ENCODE measurements at regions not wholly inside any gene's neighbourhood (a gene's known extent, or its start where the extent isn't known, plus 50 kb on each side); places are given as distances from the start of the nearest gene placed in this dataset.

GRCh38 chr1:195790514-195791168 is 817.6 kb downstream of the KCNT2 start:
- no peaks in the 10 kb centered on the region for H3K36me3 ChIP-seq (ENCODE audit: control insufficient read depth, low read length)
- TF ChIP-seq CTCF (IDR thresholded peaks at IDR 0.05; ENCODE audit: low read depth, low read length, poor library complexity, severe bottlenecking) (no peak), EZH2phosphoT487 (IDR thresholded peaks at IDR 0.05; ENCODE audit: borderline replicate concordance, low read length) (no peak)
- H3F3A ChIP-seq (ENCODE audit: control insufficient read depth, insufficient read depth): no peaks in the 10 kb centered on the region
- no peaks in the 10 kb centered on the region for H3K9me2 ChIP-seq (replicated peaks; ENCODE audit: control insufficient read depth, low read length)
- no peaks in the 10 kb centered on the region for H3K4me1 ChIP-seq (ENCODE audit: control insufficient read depth, low read length)
- H3K79me2 ChIP-seq (ENCODE audit: control insufficient read depth, low read length): no peaks in the 10 kb centered on the region
- H3K4me2 ChIP-seq (ENCODE audit: low read length): no peak overlapping the region
- no peak overlapping the region for H3K4me3 ChIP-seq (ENCODE audit: low read length)
- no peak overlapping the region for H3K27ac ChIP-seq (ENCODE audit: low read depth, low read length)
- no peaks in the 10 kb centered on the region for H4K20me1 ChIP-seq (ENCODE audit: control insufficient read depth, insufficient read depth, low read depth, low read length)
- peaks cover 10% of the 10 kb centered on the region; the same call in 1 of the 2 replicates for H3K9me3 ChIP-seq (ENCODE audit: control insufficient read depth, insufficient read depth, low read length)
- H3K27me3 ChIP-seq (ENCODE audit: control insufficient read depth, low read length): no peaks in the 10 kb centered on the region

DNA sequence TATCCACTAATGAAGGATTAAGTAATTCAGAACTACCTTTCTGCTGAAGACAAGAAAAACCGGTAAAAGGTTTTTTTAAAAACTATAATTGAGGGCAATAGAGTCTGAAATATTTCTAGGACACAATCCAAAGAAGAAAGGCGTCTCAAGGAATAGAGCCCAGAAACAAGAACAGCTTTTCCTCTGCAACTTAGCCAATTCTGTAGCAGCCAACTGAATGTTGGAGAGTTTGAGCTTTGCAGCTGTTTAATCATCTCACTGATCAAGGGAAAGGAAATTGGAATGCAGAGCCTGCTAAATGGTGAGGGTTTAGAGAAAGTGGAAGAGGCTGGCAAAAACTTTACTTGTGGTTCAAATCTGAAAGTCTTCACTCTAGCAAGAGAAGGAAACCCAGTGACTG is 818.9 kb downstream of the KCNT2 start:
- Histone ChIP-seq H3K27me3 (ENCODE audit: control insufficient read depth, low read length) (no peaks in the 10 kb centered on the region), H3K9me2 (replicated peaks; ENCODE audit: control insufficient read depth, low read length) (no peaks in the 10 kb centered on the region), H4K20me1 (ENCODE audit: control insufficient read depth, insufficient read depth, low read depth, low read length) (no peaks in the 10 kb centered on the region), H3K36me3 (ENCODE audit: control insufficient read depth, low read length) (no peaks in the 10 kb centered on the region), H3F3A (ENCODE audit: control insufficient read depth, insufficient read depth) (no peaks in the 10 kb centered on the region), H3K79me2 (ENCODE audit: control insufficient read depth, low read length) (no peaks in the 10 kb centered on the region), H3K9me3 (ENCODE audit: control insufficient read depth, insufficient read depth, low read length) (peaks cover 10% of the 10 kb centered on the region; the same call in 1 of the 2 replicates), H3K27ac (ENCODE audit: low read depth, low read length) (no peak overlapping the region), H3K4me1 (ENCODE audit: control insufficient read depth, low read length) (no peaks in the 10 kb centered on the region), H3K4me2 (ENCODE audit: low read length) (no peak overlapping the region), H3K4me3 (ENCODE audit: low read length) (no peak overlapping the region)
- TF ChIP-seq EZH2phosphoT487 (IDR thresholded peaks at IDR 0.05; ENCODE audit: borderline replicate concordance, low read length) (no peak), CTCF (IDR thresholded peaks at IDR 0.05; ENCODE audit: low read depth, low read length, poor library complexity, severe bottlenecking) (no peak)

GRCh38 chr1:195788721-195789120 is 819.5 kb downstream of the KCNT2 start:
- Histone ChIP-seq H4K20me1 (ENCODE audit: control insufficient read depth, insufficient read depth, low read depth, low read length) (no peaks in the 10 kb centered on the region), H3K4me1 (ENCODE audit: control insufficient read depth, low read length) (no peaks in the 10 kb centered on the region), H3K4me2 (ENCODE audit: low read length) (no peak overlapping the region), H3K27me3 (ENCODE audit: control insufficient read depth, low read length) (no peaks in the 10 kb centered on the region), H3K9me2 (replicated peaks; ENCODE audit: control insufficient read depth, low read length) (no peaks in the 10 kb centered on the region), H3K79me2 (ENCODE audit: control insufficient read depth, low read length) (no peaks in the 10 kb centered on the region), H3K4me3 (ENCODE audit: low read length) (no peak overlapping the region), H3F3A (ENCODE audit: control insufficient read depth, insufficient read depth) (no peaks in the 10 kb centered on the region), H3K9me3 (ENCODE audit: control insufficient read depth, insufficient read depth, low read length) (peaks cover 10% of the 10 kb centered on the region; the same call in 1 of the 2 replicates), H3K27ac (ENCODE audit: low read depth, low read length) (no peak overlapping the region), H3K36me3 (ENCODE audit: control insufficient read depth, low read length) (no peaks in the 10 kb centered on the region)
- TF ChIP-seq EZH2phosphoT487 (IDR thresholded peaks at IDR 0.05; ENCODE audit: borderline replicate concordance, low read length) (no peak), CTCF (IDR thresholded peaks at IDR 0.05; ENCODE audit: low read depth, low read length, poor library complexity, severe bottlenecking) (no peak)
